Omental fat pad (tissue), 3 donors: ENCODE measurements at regions not wholly inside any gene's neighbourhood (a gene's known extent, or its start where the extent isn't known, plus 50 kb on each side); places are given as distances from the start of the nearest gene placed in this dataset.

Experiments
- ATAC-seq: fragments of 150-250 bp; one replicate; pipeline ENCODE4 v1.9.1; 2016; ENCODE audit warnings: mild to moderate bottlenecking, moderate library complexity; ENCODE audit not compliant: low FRiP score
- DNase-seq: peaks from one replicate; pipeline ENCODE4 v3.0.0-alpha.2; 2019; ENCODE audit warnings: low spot score
- CTCF ChIP-seq, 3 donors: fragments of 450-650 bp; IDR thresholded peaks; one replicate each; pipeline ENCODE4 v1.5.1; 2016 to 2017; ENCODE audit warnings: antibody characterized with exemption in 3 of 3, mild to moderate bottlenecking in 3 of 3, moderate library complexity in 2 of 3

- ATAC-seq (no peak), DNase-seq (no peak)
- TF ChIP-seq CTCF (IDR thresholded peaks at IDR 0.05): no peak
Measured at GRCh38 chr18:60060578-60060977, 160.8 kb downstream of the PMAIP1 start.

GRCh38 chr18:60060026-60060425 lies 160.2 kb downstream of the PMAIP1 start:
- no peak for ATAC-seq
- no peak for DNase-seq
- no peak for TF ChIP-seq CTCF (IDR thresholded peaks at IDR 0.05)

GRCh38 chr18:60059216-60059615 lies 159.4 kb downstream of the PMAIP1 start:
- no peak for TF ChIP-seq CTCF (IDR thresholded peaks at IDR 0.05)
- no peak for DNase-seq
- no peak for ATAC-seq

GRCh38 chr18:60053747-60054304 lies 154.0 kb downstream of the PMAIP1 start:
- DNase-seq: no peak
- ATAC-seq: no peak
- no peak for TF ChIP-seq CTCF (IDR thresholded peaks at IDR 0.05)

GRCh38 chr18:60050821-60051220 lies 151.0 kb downstream of the PMAIP1 start:
- ATAC-seq: no peak
- TF ChIP-seq CTCF (IDR thresholded peaks at IDR 0.05): no peak

GRCh38 chr18:60049172-60049571 lies 149.4 kb downstream of the PMAIP1 start:
- DNase-seq (no peak), ATAC-seq (no peak)
- no peak for TF ChIP-seq CTCF (IDR thresholded peaks at IDR 0.05)

More at GRCh38 chr18:60050821-60051220, 151.0 kb downstream of the PMAIP1 start:
- DNase-seq: no peak

GRCh38 chr18:60047556-60047955 lies 147.8 kb downstream of the PMAIP1 start:
- no peak for DNase-seq
- no peak for TF ChIP-seq CTCF (IDR thresholded peaks at IDR 0.05)
- no peak for ATAC-seq
